RWPE1 (cell line): ENCODE measurements at regions not wholly inside any gene's neighbourhood (a gene's known extent, or its start where the extent isn't known, plus 50 kb on each side); places are given as distances from the start of the nearest gene placed in this dataset.

Experiments used
- CTCF ChIA-PET: fragments of 350-600 bp; sonication (Branson Sonifier 250); formaldehyde crosslinking; extraction: SDS; loops from one replicate; lab custom pipeline; 2021; lab: Yijun Ruan, JAX
- POLR2A ChIA-PET: fragments of 400-600 bp; formaldehyde crosslinking; extraction: SDS; loops from one replicate; lab custom pipeline; 2020; ENCODE audit warnings: antibody characterized with exemption; ENCODE audit not compliant: low non-redundant PET; lab: Yijun Ruan, JAX
- DNase-seq: peaks from one replicate; pipeline ENCODE4 v3.0.0; 2012; ENCODE audit warnings: low spot score
- H3K27ac ChIP-seq: fragments of 450-650 bp; 2 replicates; pipeline ENCODE4 v1.5.1; 2017
- TF ChIP-seq, protein P1 (sequence below): fragments of 450-650 bp; conservative IDR thresholded peaks from 2 replicates; pipeline ENCODE4 v1.5.1; 2017; ENCODE audit warnings: low read depth, mild to moderate bottlenecking

- H3K27ac ChIP-seq, result no peak overlapping the region
- DNase-seq, result no peak
- ChIA-PET CTCF (interaction anchor here (0.6 kb wide), 1 partner anchor 460 kb away, joined by 3 read pairs; no protein-coding TSS in a partner anchor), POLR2A (no interaction called here)
- TF ChIP-seq, protein P1, sequence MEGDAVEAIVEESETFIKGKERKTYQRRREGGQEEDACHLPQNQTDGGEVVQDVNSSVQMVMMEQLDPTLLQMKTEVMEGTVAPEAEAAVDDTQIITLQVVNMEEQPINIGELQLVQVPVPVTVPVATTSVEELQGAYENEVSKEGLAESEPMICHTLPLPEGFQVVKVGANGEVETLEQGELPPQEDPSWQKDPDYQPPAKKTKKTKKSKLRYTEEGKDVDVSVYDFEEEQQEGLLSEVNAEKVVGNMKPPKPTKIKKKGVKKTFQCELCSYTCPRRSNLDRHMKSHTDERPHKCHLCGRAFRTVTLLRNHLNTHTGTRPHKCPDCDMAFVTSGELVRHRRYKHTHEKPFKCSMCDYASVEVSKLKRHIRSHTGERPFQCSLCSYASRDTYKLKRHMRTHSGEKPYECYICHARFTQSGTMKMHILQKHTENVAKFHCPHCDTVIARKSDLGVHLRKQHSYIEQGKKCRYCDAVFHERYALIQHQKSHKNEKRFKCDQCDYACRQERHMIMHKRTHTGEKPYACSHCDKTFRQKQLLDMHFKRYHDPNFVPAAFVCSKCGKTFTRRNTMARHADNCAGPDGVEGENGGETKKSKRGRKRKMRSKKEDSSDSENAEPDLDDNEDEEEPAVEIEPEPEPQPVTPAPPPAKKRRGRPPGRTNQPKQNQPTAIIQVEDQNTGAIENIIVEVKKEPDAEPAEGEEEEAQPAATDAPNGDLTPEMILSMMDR, result no peak
Observed at GRCh38 chr11:128390246-128390645, 197.1 kb downstream of the ETS1 start.

DNA sequence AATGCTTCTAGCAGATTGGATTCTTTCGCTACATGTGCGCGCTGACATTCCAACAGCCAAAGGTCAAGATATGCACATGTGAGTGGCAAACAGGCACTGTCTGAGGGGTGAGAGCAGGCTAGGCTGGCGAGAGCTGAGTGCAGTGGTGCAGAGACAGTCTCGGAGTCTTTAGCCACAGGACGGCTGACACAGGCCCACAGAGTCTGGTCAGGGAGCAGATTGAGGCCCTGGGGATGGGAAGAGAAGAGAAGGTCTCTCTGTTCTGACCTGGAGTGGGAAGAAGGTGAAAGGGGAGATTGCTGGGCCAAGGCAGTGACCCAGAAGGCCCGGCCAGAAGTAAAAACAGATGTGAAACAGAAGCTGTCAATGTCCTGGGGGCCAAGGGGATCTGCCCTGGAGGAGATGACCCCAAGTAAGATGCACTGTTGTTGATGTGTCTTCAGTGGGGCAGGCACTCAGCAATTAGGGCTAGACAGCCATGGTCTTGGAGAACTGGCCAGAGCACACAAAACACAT lies 197.8 kb downstream of the ETS1 start:
- POLR2A ChIA-PET, result no interaction called here
- TF ChIP-seq, protein P1, result no peak
- CTCF ChIA-PET, result no interaction called here
- H3K27ac ChIP-seq, result no peak overlapping the region
- DNase-seq, result no peak

DNA sequence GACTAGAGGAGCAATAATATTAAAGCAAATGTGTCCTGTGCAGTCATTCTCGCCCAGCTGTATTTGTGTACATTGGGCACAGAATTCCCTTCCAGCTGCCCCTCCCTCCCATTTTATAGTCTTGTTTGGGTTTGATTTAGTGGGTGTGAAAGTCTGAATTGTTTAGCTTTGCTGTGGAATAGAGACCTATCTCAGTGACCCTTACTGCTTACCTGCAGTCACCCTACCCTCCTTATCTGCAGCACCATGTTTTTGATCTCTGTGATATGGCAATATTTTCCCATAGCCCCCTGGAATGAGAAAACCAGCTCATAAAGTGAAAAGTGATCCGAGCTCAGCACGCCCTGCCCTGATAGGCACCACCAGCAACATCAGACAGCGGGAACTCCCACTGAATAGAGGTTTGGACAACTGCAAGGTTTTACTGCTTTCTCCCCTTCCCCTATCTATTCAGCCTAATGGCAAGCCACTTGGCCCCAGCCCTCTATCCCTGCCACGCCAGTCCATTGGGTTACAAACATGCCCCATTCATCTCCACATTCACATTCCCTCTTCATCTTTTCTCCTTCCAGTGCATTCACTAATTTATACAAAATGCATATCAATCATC lies 199.0 kb downstream of the ETS1 start:
- TF ChIP-seq, protein P1, result no peak
- CTCF ChIA-PET, result no interaction called here
- POLR2A ChIA-PET, result no interaction called here

GRCh38 chr11:128379587-128380580 lies 207.5 kb downstream of the ETS1 start:
- ChIA-PET POLR2A (no interaction called here), CTCF (no interaction called here)
- H3K27ac ChIP-seq, result no peak overlapping the region

More for the DNA sequence above, 199.0 kb downstream of the ETS1 start:
- DNase-seq, result no peak
- no peak overlapping the region for H3K27ac ChIP-seq

GRCh38 chr11:128375961-128376360 lies 211.4 kb downstream of the ETS1 start:
- POLR2A ChIA-PET, result no interaction called here
- TF ChIP-seq, protein P1, result no peak
- no peak overlapping the region for H3K27ac ChIP-seq
- peak; percentile 4 for DNase-seq
- CTCF ChIA-PET, result no interaction called here

More at GRCh38 chr11:128379587-128380580, 207.5 kb downstream of the ETS1 start:
- TF ChIP-seq, protein P1, result no peak
- DNase-seq, result no peak

DNA sequence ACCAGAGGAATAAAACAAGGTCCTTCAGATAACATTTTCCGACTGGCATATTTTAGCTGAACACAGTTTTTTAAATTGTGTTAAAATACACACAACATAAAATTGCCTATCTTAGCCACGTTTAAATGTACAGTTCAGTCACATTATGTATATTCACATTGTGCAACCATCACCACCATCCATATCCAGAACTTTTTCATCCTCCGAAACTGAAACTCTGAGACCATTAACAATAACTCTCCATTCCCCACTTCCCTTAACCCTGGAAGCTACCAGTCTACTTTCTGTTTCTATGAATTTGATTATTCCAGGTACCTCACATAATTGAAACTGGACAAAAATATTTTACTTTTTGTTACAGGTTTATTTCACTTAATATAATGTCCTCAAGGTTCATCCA lies 213.3 kb downstream of the ETS1 start:
- TF ChIP-seq, protein P1, result no peak
- ChIA-PET POLR2A (no interaction called here), CTCF (interaction anchor here (0.6 kb wide), 1 partner anchor 1899 kb away, joined by 4 read pairs; no protein-coding TSS in a partner anchor)
- H3K27ac ChIP-seq, result no peak overlapping the region
- DNase-seq, result no peak
